SJCRH30 (cell line): ENCODE measurements at regions not wholly inside any gene's neighbourhood (a gene's known extent, or its start where the extent isn't known, plus 50 kb on each side); places are given as distances from the start of the nearest gene placed in this dataset.

Experiments used
- DNase-seq, 2 experiments: peaks; one replicate each; pipeline ENCODE4 v3.0.0-alpha.2; 2015 to 2020
- H3K27ac ChIP-seq: fragments of 250-450 bp; sonication (Bioruptor Pico); 2 replicates; pipeline ENCODE4 v1.5.1; 2020; ENCODE audit warnings: mild to moderate bottlenecking, moderate library complexity
- H3K27me3 ChIP-seq: fragments of 250-450 bp; sonication (Bioruptor Pico); 2 replicates; pipeline ENCODE4 v1.5.1; 2020; ENCODE audit warnings: mild to moderate bottlenecking, moderate library complexity
- H3K36me3 ChIP-seq: fragments of 250-450 bp; sonication (Bioruptor Pico); 2 replicates; pipeline ENCODE4 v1.5.1; 2020; ENCODE audit warnings: mild to moderate bottlenecking, moderate library complexity
- H3K4me1 ChIP-seq: fragments of 250-450 bp; sonication (Bioruptor Pico); 2 replicates; pipeline ENCODE4 v1.5.1; 2020; ENCODE audit warnings: mild to moderate bottlenecking, moderate library complexity
- H3K4me3 ChIP-seq: fragments of 250-450 bp; sonication (Bioruptor Pico); 2 replicates; pipeline ENCODE4 v1.5.1; 2020; ENCODE audit warnings: mild to moderate bottlenecking, moderate library complexity
- H3K9me3 ChIP-seq: fragments of 250-450 bp; sonication (Bioruptor Pico); replicated peaks from 2 replicates; pipeline ENCODE4 v1.5.1; 2020; ENCODE audit warnings: mild to moderate bottlenecking, moderate library complexity

DNA sequence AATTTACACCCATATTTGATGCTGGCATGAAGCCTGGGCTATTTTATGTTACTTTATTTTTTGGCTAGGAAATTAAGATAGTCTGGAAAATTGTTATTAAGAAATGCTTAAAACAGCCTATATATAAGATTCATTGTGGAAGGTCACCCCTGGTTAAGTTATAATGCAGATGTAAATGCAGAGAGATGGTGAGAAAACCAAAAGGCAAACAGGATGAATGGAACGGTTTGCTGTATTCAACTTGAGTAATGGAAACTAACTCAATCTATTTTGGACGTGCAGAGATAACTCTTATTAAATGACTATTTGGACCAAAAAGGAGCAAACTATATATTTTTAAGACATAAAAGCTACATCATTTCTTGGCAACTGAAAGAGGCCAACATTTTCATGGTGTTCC is 446.3 kb upstream of the FRG1 start:
- Histone ChIP-seq H3K36me3 (no peaks in the 10 kb centered on the region), H3K4me3 (no peak overlapping the region), H3K27ac (no peak overlapping the region), H3K4me1 (no peaks in the 10 kb centered on the region), H3K27me3 (no peaks in the 10 kb centered on the region), H3K9me3 (no peaks in the 10 kb centered on the region)
- no peak for DNase-seq

DNA sequence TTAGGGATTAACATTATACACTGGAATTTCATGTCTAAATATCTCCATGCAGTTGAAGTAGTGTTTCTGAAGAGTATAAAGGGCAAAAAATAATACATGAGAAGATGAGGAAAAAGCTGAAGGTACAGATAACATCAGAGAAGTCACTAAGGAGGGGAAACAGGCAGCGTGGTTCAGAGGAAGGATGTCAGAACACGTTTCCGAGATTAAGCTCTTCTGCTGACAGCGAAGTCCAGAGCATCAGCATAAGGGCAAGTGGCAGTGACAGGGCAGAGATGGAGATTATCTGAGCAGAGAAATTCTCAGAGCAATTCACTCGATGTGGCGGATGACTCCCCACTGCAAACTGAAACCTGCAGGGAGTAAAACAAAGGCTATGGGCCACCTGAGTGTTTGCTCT is 443.2 kb upstream of the FRG1 start:
- no peak overlapping the region for H3K27ac ChIP-seq
- no peaks in the 10 kb centered on the region for H3K9me3 ChIP-seq
- DNase-seq: no peak
- H3K4me3 ChIP-seq: no peak overlapping the region
- no peaks in the 10 kb centered on the region for H3K36me3 ChIP-seq
- no peaks in the 10 kb centered on the region for H3K4me1 ChIP-seq
- H3K27me3 ChIP-seq: no peaks in the 10 kb centered on the region

DNA sequence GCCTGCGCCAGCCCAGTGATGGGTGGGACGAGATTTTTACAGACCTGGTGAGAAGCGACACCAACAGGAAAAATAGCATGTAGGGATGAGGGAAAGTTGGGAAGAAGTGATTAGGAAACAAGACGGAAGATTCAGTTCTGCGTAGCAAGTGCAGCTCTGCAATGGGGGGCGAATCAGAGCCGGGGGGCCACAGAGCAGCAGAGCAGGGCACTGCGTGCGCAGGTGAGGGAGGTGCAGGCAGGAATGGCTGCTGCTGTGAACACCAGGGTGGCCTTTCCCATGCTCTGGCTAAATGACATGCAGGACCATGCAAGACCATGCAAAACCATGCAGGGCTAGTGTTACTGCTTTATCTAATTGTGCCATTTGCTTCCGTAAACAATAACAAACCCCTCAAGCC is 442.7 kb upstream of the FRG1 start:
- no peaks in the 10 kb centered on the region for H3K4me1 ChIP-seq
- H3K4me3 ChIP-seq: no peak overlapping the region
- H3K27ac ChIP-seq: no peak overlapping the region
- no peaks in the 10 kb centered on the region for H3K27me3 ChIP-seq
- no peaks in the 10 kb centered on the region for H3K36me3 ChIP-seq
- no peaks in the 10 kb centered on the region for H3K9me3 ChIP-seq
- DNase-seq: no peak

DNA sequence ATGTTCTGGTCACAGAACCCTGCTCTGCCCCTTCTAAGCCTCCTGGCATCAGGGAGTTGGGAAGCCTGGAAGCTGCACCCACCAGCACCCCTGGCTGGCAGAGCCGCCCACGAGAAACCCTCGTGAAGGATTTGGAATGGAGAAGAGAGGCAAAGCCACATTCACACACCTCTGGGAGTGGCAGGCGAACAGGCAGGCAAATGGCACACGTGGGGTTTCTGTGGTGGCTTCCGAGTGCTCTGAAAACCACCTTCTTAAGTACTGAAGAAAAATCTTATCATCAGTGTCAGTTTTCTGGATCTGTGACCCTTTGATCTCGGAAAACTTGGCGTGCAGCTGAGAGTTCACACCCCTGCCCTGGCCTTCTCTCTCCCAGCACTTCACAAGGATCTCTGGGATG is 442.2 kb upstream of the FRG1 start:
- no peaks in the 10 kb centered on the region for H3K4me1 ChIP-seq
- H3K9me3 ChIP-seq: no peaks in the 10 kb centered on the region
- no peaks in the 10 kb centered on the region for H3K36me3 ChIP-seq
- DNase-seq: no peak
- no peak overlapping the region for H3K4me3 ChIP-seq
- no peak overlapping the region for H3K27ac ChIP-seq
- H3K27me3 ChIP-seq: no peaks in the 10 kb centered on the region

DNA sequence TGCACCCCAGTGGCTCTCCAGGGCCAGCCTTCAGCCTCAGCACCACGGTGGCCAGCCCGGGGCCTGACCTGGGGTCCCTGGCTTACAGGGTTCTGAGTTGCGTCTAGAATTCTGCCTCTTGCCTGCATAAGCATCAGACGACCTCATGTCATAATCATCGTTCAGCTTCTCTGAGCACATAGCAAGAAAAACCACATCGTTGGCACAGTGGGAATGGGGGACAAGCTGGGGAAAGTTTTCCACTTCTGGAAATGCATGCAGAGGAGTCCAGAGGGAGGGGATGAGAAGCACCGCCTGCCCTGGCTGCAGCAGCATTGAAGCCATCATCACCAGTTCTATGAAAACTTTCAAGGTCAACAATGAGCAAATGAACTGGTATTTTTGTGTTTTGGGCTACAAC is 441.0 kb upstream of the FRG1 start:
- H3K4me3 ChIP-seq: no peak overlapping the region
- H3K9me3 ChIP-seq: no peaks in the 10 kb centered on the region
- H3K27ac ChIP-seq: no peak overlapping the region
- DNase-seq: no peak
- no peaks in the 10 kb centered on the region for H3K4me1 ChIP-seq
- H3K36me3 ChIP-seq: no peaks in the 10 kb centered on the region
- no peaks in the 10 kb centered on the region for H3K27me3 ChIP-seq

DNA sequence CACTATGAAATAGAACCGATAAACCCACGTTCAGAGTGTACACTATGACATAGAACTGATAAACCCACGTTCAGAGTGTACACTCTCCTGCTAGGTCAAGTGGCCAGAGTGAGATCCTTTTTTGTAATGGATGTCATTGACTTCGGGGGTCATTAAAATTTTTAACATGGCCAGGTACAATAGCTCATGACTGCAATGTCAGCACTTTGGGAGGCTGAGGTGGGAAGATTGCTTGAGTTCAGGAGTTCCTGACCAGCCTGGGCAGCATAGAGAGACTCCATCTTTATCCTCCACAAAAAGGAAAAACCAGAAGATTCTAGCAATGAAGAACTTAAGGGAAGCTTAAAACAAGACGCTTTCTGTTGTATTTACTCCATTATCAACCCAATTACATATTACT is 439.7 kb upstream of the FRG1 start:
- Histone ChIP-seq H3K27me3 (no peaks in the 10 kb centered on the region), H3K4me3 (no peak overlapping the region), H3K9me3 (no peaks in the 10 kb centered on the region), H3K36me3 (no peaks in the 10 kb centered on the region), H3K4me1 (no peaks in the 10 kb centered on the region), H3K27ac (no peak overlapping the region)
- no peak for DNase-seq

DNA sequence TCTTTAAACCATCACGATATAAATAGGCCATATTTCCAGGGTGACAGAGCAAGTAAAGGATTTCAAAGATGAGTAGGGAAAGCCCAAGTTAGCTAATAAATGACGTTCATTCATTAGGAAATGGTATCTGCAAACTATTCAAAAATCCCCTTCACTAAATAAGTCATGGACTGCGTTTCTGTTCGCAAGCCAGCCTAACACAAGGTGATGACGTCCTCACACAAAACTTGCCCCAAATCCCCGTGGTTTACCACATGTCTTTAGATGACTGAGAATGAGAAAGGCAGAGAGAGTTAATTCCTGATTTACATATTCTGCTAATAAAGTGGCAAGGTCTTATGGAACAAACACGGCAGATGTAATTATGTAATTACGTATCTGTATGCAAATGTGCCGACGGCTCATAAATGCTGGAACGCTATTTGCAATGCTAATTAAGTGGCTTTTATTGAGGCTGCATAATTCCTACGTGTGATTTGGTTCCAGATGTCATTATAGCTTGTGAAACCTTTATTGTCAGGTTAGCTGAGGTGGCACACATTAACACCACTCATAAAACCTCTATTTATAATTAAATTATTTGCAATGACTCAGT is 437.7 kb upstream of the FRG1 start:
- DNase-seq: no peak
- no peaks in the 10 kb centered on the region for H3K4me1 ChIP-seq
- H3K27me3 ChIP-seq: no peaks in the 10 kb centered on the region
- no peaks in the 10 kb centered on the region for H3K9me3 ChIP-seq
- H3K36me3 ChIP-seq: no peaks in the 10 kb centered on the region
- H3K27ac ChIP-seq: no peak overlapping the region
- no peak overlapping the region for H3K4me3 ChIP-seq

DNA sequence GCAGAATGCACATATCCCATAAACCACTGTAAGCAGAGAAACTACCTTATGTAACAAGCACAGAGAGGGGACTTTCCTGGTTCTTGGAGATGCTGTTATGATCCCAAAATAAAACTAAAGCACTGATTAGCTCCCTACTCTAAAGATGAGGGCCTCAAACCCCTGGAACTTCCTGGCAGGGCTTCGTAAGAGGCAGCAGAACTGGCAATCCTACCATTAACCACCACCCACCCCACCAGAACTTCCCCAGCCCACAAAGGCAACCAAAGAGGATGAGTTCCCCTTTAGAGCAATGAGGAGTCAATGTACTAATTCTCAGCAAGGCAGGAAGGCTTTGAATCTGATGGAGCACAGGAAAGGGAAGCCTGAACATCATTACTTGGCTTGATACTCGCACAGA is 436.5 kb upstream of the FRG1 start:
- Histone ChIP-seq H3K27ac (no peak overlapping the region), H3K4me3 (no peak overlapping the region), H3K27me3 (no peaks in the 10 kb centered on the region), H3K9me3 (no peaks in the 10 kb centered on the region), H3K4me1 (no peaks in the 10 kb centered on the region), H3K36me3 (no peaks in the 10 kb centered on the region)
- DNase-seq: no peak

DNA sequence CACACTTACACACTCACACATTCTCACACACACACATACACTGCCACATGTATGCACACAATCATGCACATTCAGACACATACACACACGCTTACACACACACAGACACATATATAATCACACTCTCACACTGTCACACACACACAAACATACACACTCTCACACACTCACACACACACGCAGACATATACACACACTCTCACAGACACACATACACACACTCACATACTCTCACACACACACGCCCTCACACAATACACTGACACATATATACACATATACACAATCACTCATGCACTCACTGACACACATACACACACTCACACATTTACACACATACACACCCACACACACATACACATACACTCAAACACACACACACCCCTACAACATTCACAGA is 435.3 kb upstream of the FRG1 start:
- H3K4me1 ChIP-seq: no peaks in the 10 kb centered on the region
- H3K36me3 ChIP-seq: no peaks in the 10 kb centered on the region
- H3K4me3 ChIP-seq: no peak overlapping the region
- no peaks in the 10 kb centered on the region for H3K27me3 ChIP-seq
- H3K27ac ChIP-seq: no peak overlapping the region
- H3K9me3 ChIP-seq: no peaks in the 10 kb centered on the region
- DNase-seq: no peak

DNA sequence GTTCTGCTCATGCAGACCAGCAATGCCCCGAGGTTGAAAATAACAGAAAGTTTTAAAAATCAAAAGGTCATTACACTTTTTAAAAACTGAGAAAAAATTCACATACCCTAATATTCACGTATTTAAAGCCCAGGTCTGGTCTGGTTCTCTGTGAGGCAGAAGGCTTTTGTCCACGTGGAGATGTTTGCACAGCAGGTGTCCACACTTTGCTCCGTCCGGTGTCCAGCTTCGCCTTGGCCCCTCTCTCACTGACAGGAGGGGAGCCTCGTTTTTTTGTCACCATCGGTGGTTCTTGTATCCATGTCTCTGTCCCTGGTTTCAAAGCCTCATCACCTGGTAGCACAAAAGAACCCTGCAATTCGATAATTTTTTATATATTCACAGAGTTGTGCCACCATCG is 434.6 kb upstream of the FRG1 start:
- no peaks in the 10 kb centered on the region for H3K4me1 ChIP-seq
- no peaks in the 10 kb centered on the region for H3K27me3 ChIP-seq
- H3K27ac ChIP-seq: no peak overlapping the region
- no peaks in the 10 kb centered on the region for H3K36me3 ChIP-seq
- no peak for DNase-seq
- no peak overlapping the region for H3K4me3 ChIP-seq
- H3K9me3 ChIP-seq: no peaks in the 10 kb centered on the region

DNA sequence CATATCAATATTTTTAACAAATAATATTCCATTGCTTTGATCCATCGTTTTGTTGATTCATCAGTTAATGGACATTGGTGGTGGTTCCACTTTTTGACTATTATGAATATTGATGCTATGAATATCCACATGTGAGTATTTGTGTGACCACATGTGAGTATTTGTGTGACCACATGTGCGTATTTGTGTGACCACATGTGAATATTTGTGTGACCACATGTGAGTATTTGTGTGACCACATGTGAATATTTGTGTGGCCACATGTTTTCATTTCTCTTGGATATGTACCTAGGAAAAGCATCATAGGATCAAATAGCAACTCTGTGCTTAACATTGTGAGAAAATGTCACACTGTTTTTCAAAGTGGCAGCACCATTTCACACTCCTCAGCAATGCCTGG is 433.6 kb upstream of the FRG1 start:
- no peaks in the 10 kb centered on the region for H3K27me3 ChIP-seq
- DNase-seq: no peak
- no peaks in the 10 kb centered on the region for H3K4me1 ChIP-seq
- no peak overlapping the region for H3K4me3 ChIP-seq
- no peaks in the 10 kb centered on the region for H3K36me3 ChIP-seq
- no peak overlapping the region for H3K27ac ChIP-seq
- no peaks in the 10 kb centered on the region for H3K9me3 ChIP-seq

DNA sequence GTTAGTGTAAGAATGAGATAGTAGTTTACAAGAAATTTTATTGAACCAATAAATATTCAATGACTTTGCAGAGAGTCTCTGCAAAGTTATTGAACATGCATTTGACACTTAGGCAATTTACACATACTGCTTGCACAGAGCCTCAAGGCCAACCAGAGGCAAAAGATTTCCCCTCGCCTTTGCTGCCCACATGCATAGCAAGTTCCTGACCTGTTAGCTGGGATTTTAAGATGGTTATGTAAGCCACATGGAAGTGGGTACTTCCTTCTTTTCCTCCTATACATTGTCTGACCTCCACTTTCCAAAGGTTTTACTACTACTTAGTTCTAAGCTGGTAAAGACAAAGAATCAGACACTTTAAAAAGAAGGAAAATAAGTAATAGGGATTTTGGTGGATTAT is 430.1 kb upstream of the FRG1 start:
- Histone ChIP-seq H3K36me3 (no peaks in the 10 kb centered on the region), H3K9me3 (no peaks in the 10 kb centered on the region), H3K4me3 (no peak overlapping the region), H3K27me3 (no peaks in the 10 kb centered on the region), H3K4me1 (no peaks in the 10 kb centered on the region), H3K27ac (no peak overlapping the region)
- no peak for DNase-seq

DNA sequence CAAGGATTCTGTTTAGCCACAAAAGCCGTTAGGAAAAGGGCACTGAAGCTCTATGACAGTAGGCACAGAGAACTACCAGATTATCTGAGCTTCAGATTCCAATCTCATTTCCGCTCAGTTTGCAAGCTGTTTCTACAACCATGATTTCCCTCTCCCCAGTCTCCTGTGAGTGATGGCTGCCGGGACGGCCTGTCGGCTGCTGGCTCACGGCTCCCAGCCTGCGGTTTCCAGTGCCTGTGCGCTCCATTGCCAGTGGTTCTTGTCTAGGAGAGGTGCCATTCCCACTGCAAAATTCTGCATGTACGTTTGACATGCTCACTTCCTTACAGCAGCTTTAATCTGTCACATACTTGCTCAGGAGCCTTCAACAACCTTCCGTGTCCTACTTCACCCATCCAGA is 429.1 kb upstream of the FRG1 start:
- Histone ChIP-seq H3K4me3 (no peak overlapping the region), H3K4me1 (no peaks in the 10 kb centered on the region), H3K9me3 (no peaks in the 10 kb centered on the region), H3K27ac (no peak overlapping the region), H3K27me3 (no peaks in the 10 kb centered on the region), H3K36me3 (no peaks in the 10 kb centered on the region)
- DNase-seq: no peak

DNA sequence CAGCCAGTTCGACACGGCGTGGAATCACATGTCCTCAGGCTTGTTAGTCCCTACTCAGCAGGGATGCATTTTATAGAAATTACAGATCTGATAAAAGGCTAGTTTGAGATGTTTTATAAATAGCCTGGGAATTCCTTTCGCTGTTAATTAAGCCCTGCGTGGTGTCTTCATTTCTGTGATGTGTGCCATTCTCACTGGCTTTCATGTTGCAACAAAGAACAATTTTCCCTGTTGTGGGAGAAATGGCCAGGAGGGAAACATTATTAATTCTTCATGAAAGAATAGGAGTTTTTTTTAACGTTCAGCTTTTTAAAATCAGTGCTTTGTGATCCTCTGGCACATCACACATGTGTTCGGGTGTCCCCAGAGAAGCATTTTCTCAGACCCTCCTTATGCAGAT is 427.3 kb upstream of the FRG1 start:
- Histone ChIP-seq H3K9me3 (no peaks in the 10 kb centered on the region), H3K36me3 (no peaks in the 10 kb centered on the region), H3K4me3 (no peak overlapping the region), H3K27ac (no peak overlapping the region), H3K4me1 (no peaks in the 10 kb centered on the region), H3K27me3 (no peaks in the 10 kb centered on the region)
- no peak for DNase-seq

DNA sequence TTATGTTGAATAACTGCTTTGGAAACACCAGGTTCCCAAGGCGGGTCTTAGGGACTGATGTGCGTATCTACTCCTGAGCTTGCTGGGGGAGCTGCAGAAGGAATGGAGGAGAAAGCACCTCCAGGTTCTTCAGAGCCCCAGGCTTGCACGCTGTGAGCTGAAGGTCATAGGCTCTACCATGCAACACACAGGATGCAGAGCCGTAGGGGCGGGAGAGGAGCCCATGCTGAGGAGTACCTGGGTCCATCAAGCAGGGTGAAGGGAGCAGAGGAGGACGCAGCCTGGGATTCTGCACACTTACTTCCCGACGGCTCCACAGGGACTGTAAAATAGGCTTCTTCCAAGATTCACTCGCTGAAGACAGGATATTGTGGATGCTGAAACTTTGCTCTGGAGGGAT is 426.5 kb upstream of the FRG1 start:
- no peaks in the 10 kb centered on the region for H3K4me1 ChIP-seq
- H3K9me3 ChIP-seq: no peaks in the 10 kb centered on the region
- H3K27me3 ChIP-seq: no peaks in the 10 kb centered on the region
- H3K36me3 ChIP-seq: no peaks in the 10 kb centered on the region
- no peak overlapping the region for H3K4me3 ChIP-seq
- no peak for DNase-seq
- H3K27ac ChIP-seq: no peak overlapping the region

DNA sequence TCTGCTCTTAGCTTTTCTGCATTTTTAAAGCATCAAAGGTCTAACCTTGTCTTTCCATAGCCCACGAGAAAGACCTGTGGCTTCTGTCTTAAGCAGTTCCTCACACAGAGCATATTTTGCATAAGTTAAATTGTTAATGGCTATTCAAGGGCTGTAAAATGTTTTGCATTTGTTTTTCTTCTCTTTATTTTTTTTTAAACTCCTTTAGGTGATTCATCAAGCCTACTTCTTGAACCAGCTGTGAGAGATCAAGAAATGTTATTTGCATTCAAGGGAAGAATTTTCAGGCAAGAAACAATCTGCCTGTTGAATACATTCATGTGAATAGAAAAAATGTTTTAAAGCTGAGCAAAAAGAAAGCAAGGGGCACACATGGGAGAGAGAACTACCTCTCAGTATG is 423.8 kb upstream of the FRG1 start:
- H3K27ac ChIP-seq: no peak overlapping the region
- H3K27me3 ChIP-seq: no peaks in the 10 kb centered on the region
- no peak overlapping the region for H3K4me3 ChIP-seq
- no peaks in the 10 kb centered on the region for H3K36me3 ChIP-seq
- H3K4me1 ChIP-seq: no peaks in the 10 kb centered on the region
- H3K9me3 ChIP-seq: no peaks in the 10 kb centered on the region
- no peak for DNase-seq

DNA sequence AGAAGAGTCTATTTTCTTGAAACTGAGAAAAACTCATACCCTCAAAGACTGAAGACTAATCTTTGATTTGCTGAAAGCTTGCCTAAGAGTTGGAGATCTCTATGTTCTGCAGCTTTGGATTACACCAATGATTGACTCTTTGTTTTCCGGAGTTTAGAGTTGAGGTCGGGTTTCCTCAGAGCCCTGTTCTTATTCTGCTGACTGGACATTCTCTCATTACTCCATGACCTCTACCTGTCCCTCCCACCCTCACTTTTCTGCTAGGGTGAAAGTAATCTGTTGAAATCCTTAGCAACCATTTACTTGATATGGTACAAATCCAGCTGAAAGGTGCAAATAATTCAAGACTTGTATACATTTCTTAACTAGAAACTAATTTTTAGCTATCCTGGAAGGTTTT is 421.5 kb upstream of the FRG1 start:
- Histone ChIP-seq H3K27me3 (no peaks in the 10 kb centered on the region), H3K4me1 (no peaks in the 10 kb centered on the region), H3K27ac (no peak overlapping the region), H3K36me3 (no peaks in the 10 kb centered on the region), H3K4me3 (no peak overlapping the region), H3K9me3 (no peaks in the 10 kb centered on the region)
- DNase-seq: no peak
